Psoas muscle (tissue), 7 donors: ENCODE measurements at regions not wholly inside any gene's neighbourhood (a gene's known extent, or its start where the extent isn't known, plus 50 kb on each side); places are given as distances from the start of the nearest gene placed in this dataset.

Experiments
- ATAC-seq, 4 donors: fragments of 200-7000 bp; cut with Tn5 transposase; one replicate each; pipeline ENCODE4 v1.9.1; 2020; ENCODE audit warnings: moderate library complexity in 3 of 4, mild to moderate bottlenecking in 2 of 4
- DNase-seq, 2 donors: peaks; one replicate each; pipeline ENCODE4 v3.0.0-alpha.2; 2020
- H3K27ac ChIP-seq: fragments of 200-600 bp; one replicate; pipeline ENCODE4 v1.8.0; 2022
- H3K27me3 ChIP-seq, 3 donors: fragments of 200-600 bp in 1 of 3; one replicate each; pipeline versions ENCODE4 v1.6.1 to v1.8.0; 2013 to 2022; ENCODE audit warnings: low read length in 2 of 3, mild to moderate bottlenecking in 2 of 3, moderate library complexity in 1 of 3; ENCODE audit not compliant: insufficient read depth in 3 of 3
- H3K36me3 ChIP-seq, 2 donors: fragments of 200-600 bp in 1 of 2; one replicate each; pipeline versions ENCODE4 v1.6.1 to v1.8.0; 2013 to 2022; ENCODE audit warnings: low read depth in 1 of 2, mild to moderate bottlenecking in 1 of 2, moderate library complexity in 1 of 2; ENCODE audit not compliant: insufficient read depth in 1 of 2
- H3K4me1 ChIP-seq: fragments of 200-600 bp; one replicate; pipeline ENCODE4 v1.8.0; 2022
- H3K4me3 ChIP-seq: fragments of 200-600 bp; one replicate; pipeline ENCODE4 v1.8.0; 2022; ENCODE audit warnings: mild to moderate bottlenecking
- H3K9me3 ChIP-seq: fragments of 200-600 bp; one replicate; pipeline ENCODE4 v1.8.0; 2022
- CTCF ChIP-seq: fragments of 200-600 bp; IDR thresholded peaks from one replicate; pipeline ENCODE4 v1.8.0; 2022; ENCODE audit warnings: antibody characterized with exemption
- WGBS, 3 donors: extraction: QIAGEN DNeasy Blood & Tissue Kit; methylation state at CpG; one replicate each; pipeline versions ENCODE4 v1.1.6 to v1.1.7; 2013; 5-methylcytosine and 5-hydroxymethylcytosine counted together
- intact Hi-C, 2 donors: fragments of 100-400 bp; cut with DNase I; formaldehyde crosslinking; loops; one replicate each; pipeline versions ENCODE4 v1.11.0 to v1.14.2; 2022
- donor health status: healthy with polysubstance abuse.
- donor health status: DM: no; HTN: no; CAD: no; lungs with moderate emphysema.
- donor health status: Bipolar disorder and iron deficiency.
- donor health status: healthy.
- donor health status: DM: yes; HTN: yes; CAD: no.
- donor health status: DM: no; HTN: no; CAD: no.
- donor health status: DM: yes; HTN: yes; CAD: no.

- intact Hi-C loops, result no loop called here
- no peaks in the 10 kb centered on the region for H3K9me3 ChIP-seq
- H3K4me1 ChIP-seq, result no peaks in the 10 kb centered on the region
- no peaks in the 10 kb centered on the region for H3K36me3 ChIP-seq
- H3K27me3 ChIP-seq, result no peaks in the 10 kb centered on the region
- H3K4me3 ChIP-seq, result no peak overlapping the region
- 93 to 99% (median 96%) methylated on average over 3 of the region's 3 CpGs for whole genome bisulfite sequencing, 3 donors
- no peak for TF ChIP-seq CTCF
- H3K27ac ChIP-seq, result no peak overlapping the region
- no peak for DNase-seq
- ATAC-seq, result no peak
Measured at GRCh38 chr13:90689111-90689510, 658.4 kb upstream of the MIR17HG start.

GRCh38 chr13:90690458-90691080 lies 656.9 kb upstream of the MIR17HG start:
- Histone ChIP-seq H3K4me3 (no peak overlapping the region), H3K27me3 (no peaks in the 10 kb centered on the region), H3K9me3 (no peaks in the 10 kb centered on the region), H3K27ac (no peak overlapping the region), H3K4me1 (no peaks in the 10 kb centered on the region), H3K36me3 (no peaks in the 10 kb centered on the region)
- no peak for TF ChIP-seq CTCF
- DNase-seq (no peak), ATAC-seq (no peak)
- intact Hi-C loops, result no loop called here
- WGBS, 3 donors, result 46 to 63% (median 47%) methylated on average over 5 of the region's 5 CpGs

- no peaks in the 10 kb centered on the region for H3K4me1 ChIP-seq
- DNase-seq (no peak), ATAC-seq (no peak)
- intact Hi-C loops, result no loop called here
- H3K36me3 ChIP-seq, result no peaks in the 10 kb centered on the region
- no peaks in the 10 kb centered on the region for H3K27me3 ChIP-seq
- H3K4me3 ChIP-seq, result no peak overlapping the region
- 69 to 86% (median 83%) methylated on average over 1 of the region's 1 CpG for WGBS, 3 donors
- no peak overlapping the region for H3K27ac ChIP-seq
- no peaks in the 10 kb centered on the region for H3K9me3 ChIP-seq
- no peak for TF ChIP-seq CTCF
Measured at GRCh38 chr13:90696254-90696653, 651.2 kb upstream of the MIR17HG start.

- Histone ChIP-seq H3K27ac (no peak overlapping the region), H3K4me3 (no peak overlapping the region), H3K4me1 (no peaks in the 10 kb centered on the region), H3K9me3 (no peaks in the 10 kb centered on the region), H3K36me3 (no peaks in the 10 kb centered on the region), H3K27me3 (no peaks in the 10 kb centered on the region)
- no peak for DNase-seq
- ATAC-seq, result no peak
- WGBS, 3 donors, result 82 to 85% (median 83%) methylated on average over 5 of the region's 5 CpGs
- intact Hi-C loops, result no loop called here
- TF ChIP-seq CTCF, result no peak
Measured at GRCh38 chr13:90696656-90697055, 650.8 kb upstream of the MIR17HG start.

- DNase-seq (no peak), ATAC-seq (no peak)
- Histone ChIP-seq H3K27ac (no peak overlapping the region), H3K4me3 (no peak overlapping the region), H3K9me3 (no peaks in the 10 kb centered on the region), H3K36me3 (no peaks in the 10 kb centered on the region), H3K4me1 (no peaks in the 10 kb centered on the region), H3K27me3 (no peaks in the 10 kb centered on the region)
- intact Hi-C loops, result no loop called here
- no peak for TF ChIP-seq CTCF
- 91 to 95% (median 94%) methylated on average over 1 of the region's 1 CpG for WGBS, 3 donors
Measured at GRCh38 chr13:90700340-90700739, 647.1 kb upstream of the MIR17HG start.
